BJ (cell line): ENCODE measurements at regions not wholly inside any gene's neighbourhood (a gene's known extent, or its start where the extent isn't known, plus 50 kb on each side); places are given as distances from the start of the nearest gene placed in this dataset.
"Not testable (repeated sequence)": the region's sequence is repeated elsewhere in the genome, so short reads cannot be mapped to it uniquely, and the experiment has no call there.

Source experiments
- CTCF ChIA-PET: fragments of 350-600 bp; formaldehyde crosslinking; extraction: SDS; loops from one replicate; lab custom pipeline; 2021; ENCODE audit warnings: antibody characterized with exemption, inconsistent platforms; lab: Yijun Ruan, JAX
- POLR2A ChIA-PET: fragments of 300-600 bp; sonication (Branson Sonifier 250); formaldehyde crosslinking; extraction: SDS; loops from one replicate; lab custom pipeline; 2021; ENCODE audit warnings: antibody characterized with exemption; lab: Charles Lee
- DNase-seq: peaks from one replicate; pipeline ENCODE4 v3.0.0-alpha.2; 2011; ENCODE audit warnings: low read depth
- H3K27me3 ChIP-seq: 2 replicates; pipeline ENCODE4 v1.6.0; 2011; ENCODE audit warnings: low read length; ENCODE audit not compliant: control insufficient read depth, insufficient read depth
- H3K36me3 ChIP-seq: 2 replicates; pipeline ENCODE4 v1.5.1; 2011; ENCODE audit warnings: low read length; ENCODE audit not compliant: control insufficient read depth, insufficient read depth
- H3K4me3 ChIP-seq: 2 replicates; pipeline ENCODE4 v1.5.1; 2011; ENCODE audit warnings: low read depth, mild to moderate bottlenecking, control low read depth, low read length
- TF ChIP-seq, protein P1 (sequence below): IDR thresholded peaks from 2 replicates; pipeline ENCODE4 v1.5.1; 2011; ENCODE audit warnings: low read depth, mild to moderate bottlenecking, control low read depth, inconsistent platforms, low read length, moderate library complexity; ENCODE audit not compliant: insufficient read depth

DNA sequence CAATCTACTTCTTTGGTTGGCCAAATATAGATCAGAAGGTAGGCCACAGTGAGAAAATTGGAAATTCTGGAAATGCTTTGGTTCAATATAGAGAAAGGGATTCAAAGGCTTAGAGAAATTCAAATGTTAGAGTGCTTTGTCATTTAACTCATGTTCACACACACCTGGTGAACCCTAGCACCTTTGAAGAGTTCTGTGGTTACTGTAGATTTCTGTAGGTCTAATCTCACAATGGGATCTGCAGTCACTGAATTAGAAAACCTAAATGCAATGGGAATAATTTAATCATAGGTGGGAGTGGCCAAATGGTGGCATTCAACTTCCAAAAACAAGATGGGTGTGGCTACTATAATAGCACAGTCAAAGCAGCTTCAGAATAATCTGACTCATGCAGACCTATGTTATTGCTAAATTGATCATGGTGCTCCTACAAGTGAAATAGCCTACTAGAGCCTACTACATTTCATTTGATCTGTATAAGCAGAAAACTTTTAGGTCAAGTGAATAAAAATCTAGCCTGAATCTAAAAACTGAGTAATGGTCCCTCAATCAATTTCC, 1152.9 kb downstream of the PCDH9 start:
- CTCF ChIA-PET: no interaction called here
- no peak for DNase-seq
- TF ChIP-seq, protein P1, sequence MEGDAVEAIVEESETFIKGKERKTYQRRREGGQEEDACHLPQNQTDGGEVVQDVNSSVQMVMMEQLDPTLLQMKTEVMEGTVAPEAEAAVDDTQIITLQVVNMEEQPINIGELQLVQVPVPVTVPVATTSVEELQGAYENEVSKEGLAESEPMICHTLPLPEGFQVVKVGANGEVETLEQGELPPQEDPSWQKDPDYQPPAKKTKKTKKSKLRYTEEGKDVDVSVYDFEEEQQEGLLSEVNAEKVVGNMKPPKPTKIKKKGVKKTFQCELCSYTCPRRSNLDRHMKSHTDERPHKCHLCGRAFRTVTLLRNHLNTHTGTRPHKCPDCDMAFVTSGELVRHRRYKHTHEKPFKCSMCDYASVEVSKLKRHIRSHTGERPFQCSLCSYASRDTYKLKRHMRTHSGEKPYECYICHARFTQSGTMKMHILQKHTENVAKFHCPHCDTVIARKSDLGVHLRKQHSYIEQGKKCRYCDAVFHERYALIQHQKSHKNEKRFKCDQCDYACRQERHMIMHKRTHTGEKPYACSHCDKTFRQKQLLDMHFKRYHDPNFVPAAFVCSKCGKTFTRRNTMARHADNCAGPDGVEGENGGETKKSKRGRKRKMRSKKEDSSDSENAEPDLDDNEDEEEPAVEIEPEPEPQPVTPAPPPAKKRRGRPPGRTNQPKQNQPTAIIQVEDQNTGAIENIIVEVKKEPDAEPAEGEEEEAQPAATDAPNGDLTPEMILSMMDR: no peak
- H3K4me3 ChIP-seq: no peak overlapping the region
- H3K27me3 ChIP-seq: no peaks in the 10 kb centered on the region
- H3K36me3 ChIP-seq: no peaks in the 10 kb centered on the region
- POLR2A ChIA-PET: no interaction called here

DNA sequence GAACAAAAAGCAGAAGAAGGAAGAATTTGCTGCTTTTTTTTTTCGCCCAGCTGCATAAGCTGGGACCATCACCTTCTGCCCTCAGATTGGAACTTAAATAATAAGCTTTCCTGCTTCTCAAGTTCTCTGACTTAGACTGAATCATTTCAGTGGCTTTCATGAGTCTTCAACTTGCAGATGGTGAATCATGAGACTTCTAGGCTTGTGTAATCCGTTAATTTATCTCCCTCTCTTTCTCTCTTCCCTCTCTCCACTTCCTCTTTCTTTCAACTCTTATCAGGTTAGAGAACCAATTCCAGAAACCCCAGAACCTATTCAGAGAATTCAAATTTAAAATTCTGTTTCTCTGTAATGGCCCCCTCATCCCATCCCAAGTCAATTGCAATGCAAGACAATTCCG, 1153.7 kb downstream of the PCDH9 start:
- ChIA-PET POLR2A (no interaction called here), CTCF (no interaction called here)
- TF ChIP-seq, protein P1: no peak
- H3K27me3 ChIP-seq: no peaks in the 10 kb centered on the region
- no peaks in the 10 kb centered on the region for H3K36me3 ChIP-seq
- no peak overlapping the region for H3K4me3 ChIP-seq
- DNase-seq: no peak

DNA sequence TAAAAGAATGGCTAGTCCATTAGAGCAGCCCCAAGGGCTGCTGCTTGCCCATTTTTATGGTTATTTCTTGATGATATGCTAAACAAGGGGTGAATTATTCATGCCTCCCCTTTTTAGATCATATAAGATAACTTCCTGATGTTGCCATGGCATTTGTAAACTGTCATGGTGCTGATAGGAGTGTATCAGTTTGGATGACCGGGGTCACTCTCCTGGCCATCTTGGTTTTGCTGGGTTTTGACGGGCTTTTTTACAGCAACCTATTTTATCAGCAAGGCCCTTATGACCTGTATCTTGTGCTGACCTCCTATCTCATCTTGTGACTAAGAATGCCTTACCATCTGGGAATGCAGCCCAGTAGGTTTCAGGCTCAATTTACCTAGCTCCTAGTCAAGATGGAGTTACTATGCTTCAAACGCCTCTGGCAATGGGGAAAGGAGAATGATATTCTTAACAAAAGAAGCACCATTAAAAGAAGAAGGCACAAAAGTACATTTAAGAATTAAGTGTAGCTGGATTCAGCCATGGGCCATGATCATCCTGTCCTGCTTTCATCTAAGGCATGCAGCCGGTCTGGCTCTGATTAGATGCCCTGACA, 1156.0 kb downstream of the PCDH9 start:
- Histone ChIP-seq H3K36me3 (no peaks in the 10 kb centered on the region), H3K27me3 (no peaks in the 10 kb centered on the region), H3K4me3 (no peak overlapping the region)
- TF ChIP-seq, protein P1: no peak
- POLR2A ChIA-PET: no interaction called here
- CTCF ChIA-PET: no interaction called here
- DNase-seq: no peak

DNA sequence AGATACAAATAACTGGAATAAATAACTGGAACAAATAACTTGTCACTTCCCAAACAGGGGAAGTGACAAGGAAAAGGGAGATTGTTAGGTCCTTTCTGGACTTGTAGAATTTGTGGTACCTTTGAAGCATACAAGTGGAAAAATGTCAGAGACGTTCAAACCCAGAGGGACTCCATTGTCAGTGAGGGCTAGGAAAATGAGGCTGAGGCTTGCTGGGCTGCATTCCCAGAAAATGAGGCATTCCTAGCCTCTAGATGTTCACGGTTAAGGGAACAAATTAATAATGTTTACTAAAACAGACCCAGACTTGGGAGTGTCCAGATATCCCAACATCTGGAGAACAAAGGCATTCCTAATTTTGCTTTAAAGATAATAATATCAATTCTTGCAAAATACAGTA, 1158.0 kb downstream of the PCDH9 start:
- H3K4me3 ChIP-seq, H3K27me3 ChIP-seq, DNase-seq, H3K36me3 ChIP-seq, POLR2A ChIA-PET: not testable (repeated sequence)
- CTCF ChIA-PET: interaction anchor here (0.6 kb wide), 1 partner anchor 337 kb away, joined by 3 read pairs; no protein-coding TSS in a partner anchor

DNA sequence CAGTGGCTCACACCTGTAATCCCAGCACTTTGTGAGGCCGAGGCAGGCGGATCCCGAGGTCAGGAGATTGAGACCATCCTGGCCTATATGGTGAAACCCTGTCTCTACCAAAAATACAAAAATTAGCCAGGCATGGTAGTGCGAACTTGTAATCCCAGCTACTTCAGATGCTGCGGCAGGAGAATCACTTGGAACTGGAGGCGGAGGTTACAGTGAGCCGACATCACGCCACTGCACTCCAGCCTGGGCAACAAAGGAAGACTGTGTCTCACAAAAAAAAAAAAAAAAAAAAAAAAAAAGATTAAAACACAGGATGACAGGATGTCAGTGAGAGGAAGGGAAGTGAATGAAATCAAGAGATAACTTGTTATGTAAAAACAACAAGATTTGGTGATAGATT, 1158.5 kb downstream of the PCDH9 start:
- CTCF ChIA-PET: interaction anchor here (0.6 kb wide), 1 partner anchor 337 kb away, joined by 3 read pairs; no protein-coding TSS in a partner anchor
- TF ChIP-seq, protein P1: no peak
- no peak for DNase-seq
- H3K4me3 ChIP-seq: no peak overlapping the region
- H3K27me3 ChIP-seq: no peaks in the 10 kb centered on the region
- POLR2A ChIA-PET: no interaction called here
- no peaks in the 10 kb centered on the region for H3K36me3 ChIP-seq

DNA sequence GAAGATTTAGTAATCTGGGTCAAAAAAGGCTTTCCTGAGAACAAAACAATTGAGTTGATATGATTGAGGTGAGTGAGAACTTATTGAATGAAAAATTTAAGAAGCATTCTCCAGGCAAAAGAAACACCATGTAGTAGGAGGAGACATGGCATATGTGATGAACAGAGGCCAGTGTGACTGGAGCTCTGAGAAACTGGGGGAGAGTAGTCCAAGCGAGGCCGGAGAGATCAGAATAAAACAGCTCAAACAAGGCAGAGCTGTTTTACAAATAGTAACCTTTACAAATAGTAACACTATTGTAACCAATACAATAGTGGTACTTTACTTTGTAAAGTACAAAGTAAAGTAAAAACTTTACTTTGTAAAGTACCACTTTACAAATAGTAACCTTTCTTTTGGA, 1159.1 kb downstream of the PCDH9 start:
- no peak for DNase-seq
- no peaks in the 10 kb centered on the region for H3K27me3 ChIP-seq
- H3K4me3 ChIP-seq: no peak overlapping the region
- ChIA-PET CTCF (no interaction called here), POLR2A (no interaction called here)
- no peaks in the 10 kb centered on the region for H3K36me3 ChIP-seq
- TF ChIP-seq, protein P1: no peak
